Calu3 (cell line): ENCODE measurements at regions not wholly inside any gene's neighbourhood (a gene's known extent, or its start where the extent isn't known, plus 50 kb on each side); places are given as distances from the start of the nearest gene placed in this dataset.
A peak's percentile ranks its signal among the peaks of the same experiment; 100 is the strongest.

Experiments
- BruUV-seq: library from RNA; stranded (reverse); fragments of 400-500 nt; replicated peaks from 2 replicates; lab custom pipeline; 2021; lab: Mats Ljungman, UMichigan
- CTCF ChIA-PET: fragments of 300-600 bp; sonication (Branson Sonifier 250); formaldehyde crosslinking; loops from one replicate; lab custom pipeline; 2022; ENCODE audit warnings: antibody characterized with exemption; lab: Charles Lee
- DNase-seq: peaks from one replicate; pipeline ENCODE4 v3.0.0; 2022
- H3K27ac Mint-ChIP-seq: one replicate; pipeline ENCODE4 v1.8.0; 2022; ENCODE audit warnings: mixed read lengths; ENCODE audit not compliant: unreplicated experiment
- H3K27me3 Mint-ChIP-seq: one replicate; pipeline ENCODE4 v1.8.0; 2022; ENCODE audit warnings: mixed read lengths; ENCODE audit not compliant: unreplicated experiment
- H3K36me3 Mint-ChIP-seq: one replicate; pipeline ENCODE4 v1.8.0; 2022; ENCODE audit warnings: mild to moderate bottlenecking, moderate library complexity, mixed read lengths; ENCODE audit not compliant: insufficient read depth, unreplicated experiment
- H3K4me1 Mint-ChIP-seq: one replicate; pipeline ENCODE4 v1.8.0; 2022; ENCODE audit warnings: mild to moderate bottlenecking, low read depth, mixed read lengths; ENCODE audit not compliant: unreplicated experiment
- H3K4me3 Mint-ChIP-seq: one replicate; pipeline ENCODE4 v1.8.0; 2022; ENCODE audit warnings: mild to moderate bottlenecking, low read depth, moderate library complexity, mixed read lengths; ENCODE audit not compliant: unreplicated experiment
- H3K9me3 Mint-ChIP-seq: one replicate; pipeline ENCODE4 v1.8.0; 2022; ENCODE audit warnings: low read depth, mixed read lengths; ENCODE audit not compliant: unreplicated experiment
- intact Hi-C: fragments of 100-400 bp; cut with micrococcal nuclease; formaldehyde crosslinking; loops from one replicate; pipeline ENCODE4 v1.10.0; 2022; ENCODE audit not compliant: unreplicated experiment
- TF ChIP-seq, protein P1 (sequence below): fragments of 200-600 bp; IDR thresholded peaks from one replicate; pipeline ENCODE4 v1.8.0; 2022; ENCODE audit warnings: antibody characterized with exemption; ENCODE audit not compliant: unreplicated experiment

DNA sequence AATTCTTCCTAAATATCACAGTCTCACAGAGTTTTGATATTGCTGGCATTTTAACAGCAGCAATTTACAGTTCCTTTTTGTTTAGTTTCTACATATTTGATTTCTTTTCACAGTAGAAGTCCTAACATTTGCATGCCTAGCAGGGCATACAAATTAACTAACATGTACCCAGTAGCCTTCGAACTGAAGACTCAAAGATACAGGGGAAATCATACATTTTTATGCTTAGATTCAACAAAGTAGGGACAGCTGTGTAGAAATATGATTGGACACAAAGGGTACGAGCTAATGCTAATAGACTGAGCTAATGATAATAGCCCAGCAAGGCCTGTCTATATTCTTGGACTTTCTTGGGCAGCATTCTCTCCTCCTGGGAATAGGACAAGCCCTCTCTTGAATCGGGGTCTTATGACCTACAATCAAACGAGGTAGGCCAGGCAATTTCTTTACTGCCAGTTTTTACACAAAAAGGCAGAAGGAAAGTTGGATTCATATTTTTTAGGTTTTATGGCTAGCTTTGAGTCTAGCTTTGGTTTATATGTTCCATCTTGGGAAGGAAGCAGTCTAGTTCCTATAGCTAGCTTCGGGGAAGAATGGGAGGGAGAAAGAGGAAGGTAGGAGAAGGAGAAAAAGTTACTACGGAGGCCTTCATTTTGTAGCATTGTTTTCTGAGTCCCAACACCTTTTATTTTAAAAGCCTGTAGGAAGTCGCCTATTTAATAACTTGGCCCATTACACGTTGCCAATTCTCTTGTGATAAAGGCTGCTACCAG is 115.8 kb downstream of the HFE start:
- Mint-ChIP-seq H3K4me3 (peak overlapping the region; percentile 32), H3K27ac (peak overlapping the region; percentile 74)
- no TSS peak for BruUV-seq

DNA sequence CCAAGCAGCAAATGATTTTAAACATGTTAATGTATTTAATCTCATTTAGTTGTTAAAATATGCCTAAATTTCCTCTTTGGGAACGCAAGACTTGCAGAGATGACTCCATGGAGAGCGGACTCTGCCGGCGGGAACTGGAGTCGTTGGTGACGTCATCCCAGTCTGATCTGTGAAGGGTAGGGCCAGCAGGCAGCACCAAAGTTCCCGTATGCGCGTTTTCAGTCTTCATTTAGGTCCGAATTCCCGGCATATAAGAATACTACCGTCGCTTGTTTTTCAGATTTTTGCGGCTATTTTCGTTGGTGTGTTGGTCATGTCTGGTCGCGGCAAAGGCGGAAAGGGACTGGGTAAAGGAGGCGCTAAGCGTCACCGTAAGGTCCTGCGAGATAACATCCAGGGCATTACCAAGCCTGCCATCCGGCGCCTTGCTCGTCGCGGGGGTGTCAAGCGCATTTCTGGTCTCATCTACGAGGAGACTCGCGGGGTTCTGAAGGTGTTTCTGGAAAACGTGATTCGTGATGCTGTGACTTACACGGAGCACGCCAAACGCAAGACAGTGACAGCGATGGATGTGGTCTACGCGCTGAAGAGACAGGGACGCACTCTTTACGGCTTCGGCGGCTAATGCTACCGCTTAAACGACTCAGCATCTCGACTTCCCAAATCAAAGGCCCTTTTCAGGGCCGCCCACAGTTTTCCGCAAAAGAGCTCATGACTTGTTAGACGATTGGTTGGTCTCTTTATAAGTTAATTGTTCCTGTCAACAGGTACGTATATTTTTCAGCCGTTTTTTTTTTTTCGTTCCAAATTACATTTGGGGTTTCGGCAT is 117.3 kb downstream of the HFE start:
- Mint-ChIP-seq H3K27ac (no peak overlapping the region), H3K4me3 (no peak overlapping the region), H3K4me1 (peaks cover 19% of the 10 kb centered on the region), H3K9me3 (no peaks in the 10 kb centered on the region), H3K27me3 (no peaks in the 10 kb centered on the region), H3K36me3 (peaks cover 17% of the 10 kb centered on the region)
- TF ChIP-seq, protein P1, sequence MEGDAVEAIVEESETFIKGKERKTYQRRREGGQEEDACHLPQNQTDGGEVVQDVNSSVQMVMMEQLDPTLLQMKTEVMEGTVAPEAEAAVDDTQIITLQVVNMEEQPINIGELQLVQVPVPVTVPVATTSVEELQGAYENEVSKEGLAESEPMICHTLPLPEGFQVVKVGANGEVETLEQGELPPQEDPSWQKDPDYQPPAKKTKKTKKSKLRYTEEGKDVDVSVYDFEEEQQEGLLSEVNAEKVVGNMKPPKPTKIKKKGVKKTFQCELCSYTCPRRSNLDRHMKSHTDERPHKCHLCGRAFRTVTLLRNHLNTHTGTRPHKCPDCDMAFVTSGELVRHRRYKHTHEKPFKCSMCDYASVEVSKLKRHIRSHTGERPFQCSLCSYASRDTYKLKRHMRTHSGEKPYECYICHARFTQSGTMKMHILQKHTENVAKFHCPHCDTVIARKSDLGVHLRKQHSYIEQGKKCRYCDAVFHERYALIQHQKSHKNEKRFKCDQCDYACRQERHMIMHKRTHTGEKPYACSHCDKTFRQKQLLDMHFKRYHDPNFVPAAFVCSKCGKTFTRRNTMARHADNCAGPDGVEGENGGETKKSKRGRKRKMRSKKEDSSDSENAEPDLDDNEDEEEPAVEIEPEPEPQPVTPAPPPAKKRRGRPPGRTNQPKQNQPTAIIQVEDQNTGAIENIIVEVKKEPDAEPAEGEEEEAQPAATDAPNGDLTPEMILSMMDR = no peak
- intact Hi-C loops = loop anchor here (2.0 to 5.0 kb wide), 2 partner anchors 102 to 157 kb away; a partner anchor contains a TSS
- DNase-seq = peak; percentile 94
- CTCF ChIA-PET = interaction anchor here (1.0 to 3.0 kb wide), 4 partner anchors 11 to 32 kb away, joined by 3 to 21 read pairs (median 4); a partner anchor contains a TSS
- TSS peak; percentile 96 for BruUV-seq

More for the DNA sequence above, 115.8 kb downstream of the HFE start:
- H3K36me3 Mint-ChIP-seq = peaks cover 32% of the 10 kb centered on the region
- peaks cover 21% of the 10 kb centered on the region for H3K4me1 Mint-ChIP-seq
- no peaks in the 10 kb centered on the region for H3K27me3 Mint-ChIP-seq
- intact Hi-C loops = loop anchor here (5.0 kb wide), 1 partner anchor 156 kb away; a partner anchor contains a TSS
- TF ChIP-seq, protein P1 = no peak
- CTCF ChIA-PET = interaction anchor here (1.4 kb wide), 1 partner anchor 30 kb away, joined by 4 read pairs; no protein-coding TSS in a partner anchor
- DNase-seq = no peak
- no peaks in the 10 kb centered on the region for H3K9me3 Mint-ChIP-seq

DNA sequence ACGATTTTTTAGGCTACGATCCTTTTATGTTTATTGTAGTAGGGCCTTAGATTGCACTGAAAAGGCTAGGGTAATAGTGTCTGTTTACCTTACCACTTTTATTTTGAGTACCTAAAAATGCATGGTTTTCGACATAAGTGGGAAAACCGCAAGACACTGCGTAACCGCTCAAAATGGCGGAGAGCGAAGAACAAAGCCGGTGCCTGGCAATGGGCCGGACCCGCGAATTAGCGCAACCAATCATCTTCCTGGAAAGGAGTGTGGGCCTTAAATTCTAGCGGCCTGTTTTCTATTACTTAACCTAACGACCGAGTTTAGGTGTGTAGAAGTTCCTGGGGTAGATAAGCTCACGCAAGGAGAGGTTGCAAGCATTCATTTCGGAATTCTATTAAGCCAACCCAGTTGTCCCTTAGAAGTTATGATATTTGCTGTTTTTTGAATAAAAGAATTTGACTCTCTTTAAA is 118.0 kb downstream of the HFE start:
- Mint-ChIP-seq H3K4me3 (no peak overlapping the region), H3K36me3 (peaks cover 10% of the 10 kb centered on the region), H3K27me3 (no peaks in the 10 kb centered on the region), H3K9me3 (no peaks in the 10 kb centered on the region), H3K4me1 (peaks cover 15% of the 10 kb centered on the region), H3K27ac (no peak overlapping the region)
- TF ChIP-seq, protein P1 = no peak
- peak; percentile 83 for DNase-seq
- intact Hi-C loops = loop anchor here (2.0 kb wide), 1 partner anchor 102 kb away; a partner anchor contains a TSS
- CTCF ChIA-PET = interaction anchor here (0.8 to 3.0 kb wide), 4 partner anchors 8 to 81 kb away, joined by 3 to 21 read pairs (median 4); a partner anchor contains a TSS
- TSS peak; percentile 93 for BruUV-seq
